WERI-Rb-1 (cell line): ENCODE measurements at regions not wholly inside any gene's neighbourhood (a gene's known extent, or its start where the extent isn't known, plus 50 kb on each side); places are given as distances from the start of the nearest gene placed in this dataset.

ENCODE experiments used
- DNase-seq: peaks from one replicate; pipeline ENCODE4 v3.0.0-alpha.2; 2020
- H3K27ac ChIP-seq: fragments of 250-450 bp; sonication (Bioruptor Pico); 2 replicates; pipeline ENCODE4 v1.5.1; 2020; ENCODE audit warnings: mild to moderate bottlenecking, moderate library complexity
- H3K27me3 ChIP-seq: fragments of 250-450 bp; sonication (Bioruptor Pico); 2 replicates; pipeline ENCODE4 v1.5.1; 2021; ENCODE audit warnings: mild to moderate bottlenecking, low read depth, moderate library complexity; ENCODE audit not compliant: insufficient read depth, severe bottlenecking
- H3K36me3 ChIP-seq: fragments of 250-450 bp; sonication (Bioruptor Pico); 2 replicates; pipeline ENCODE4 v1.5.1; 2020; ENCODE audit warnings: mild to moderate bottlenecking, moderate library complexity
- H3K4me3 ChIP-seq: 2 replicates; pipeline ENCODE4 v1.5.1; 2011; ENCODE audit warnings: low read depth, mild to moderate bottlenecking, control low read depth, low read length
- H3K9me3 ChIP-seq: fragments of 250-450 bp; sonication (Bioruptor Pico); 2 replicates; pipeline ENCODE4 v1.5.1; 2021; ENCODE audit warnings: mild to moderate bottlenecking, moderate library complexity; ENCODE audit not compliant: severe bottlenecking
- TF ChIP-seq, protein P1 (sequence below): IDR thresholded peaks from 2 replicates; pipeline ENCODE4 v1.5.1; 2011; ENCODE audit warnings: low read depth, mild to moderate bottlenecking, control low read depth, inconsistent platforms, low read length

DNA sequence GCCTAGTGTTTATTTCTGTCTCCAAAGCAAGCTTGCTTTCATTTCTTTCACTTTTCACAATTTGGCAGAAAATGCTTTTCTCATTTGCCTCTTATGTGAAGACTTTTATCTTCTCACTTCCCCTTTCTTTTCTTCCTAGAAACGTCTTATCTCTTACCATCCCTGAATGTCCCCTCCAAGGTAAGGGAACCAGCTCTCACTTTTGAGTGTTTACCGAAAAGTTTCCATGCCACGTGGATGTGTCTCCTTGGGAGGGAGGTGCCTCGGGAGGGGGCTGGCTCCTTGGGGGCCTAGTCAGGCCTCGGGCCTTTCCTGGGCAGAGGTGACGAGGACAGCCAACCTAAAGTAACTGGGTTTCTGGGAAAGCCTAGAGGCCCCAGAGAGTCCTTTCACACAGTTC, 127.4 kb downstream of the CD24 start:
- no peaks in the 10 kb centered on the region for H3K36me3 ChIP-seq
- no peak for DNase-seq
- no peaks in the 10 kb centered on the region for H3K9me3 ChIP-seq
- no peak overlapping the region for H3K4me3 ChIP-seq
- no peaks in the 10 kb centered on the region for H3K27me3 ChIP-seq
- H3K27ac ChIP-seq, result no peak overlapping the region
- TF ChIP-seq, protein P1, sequence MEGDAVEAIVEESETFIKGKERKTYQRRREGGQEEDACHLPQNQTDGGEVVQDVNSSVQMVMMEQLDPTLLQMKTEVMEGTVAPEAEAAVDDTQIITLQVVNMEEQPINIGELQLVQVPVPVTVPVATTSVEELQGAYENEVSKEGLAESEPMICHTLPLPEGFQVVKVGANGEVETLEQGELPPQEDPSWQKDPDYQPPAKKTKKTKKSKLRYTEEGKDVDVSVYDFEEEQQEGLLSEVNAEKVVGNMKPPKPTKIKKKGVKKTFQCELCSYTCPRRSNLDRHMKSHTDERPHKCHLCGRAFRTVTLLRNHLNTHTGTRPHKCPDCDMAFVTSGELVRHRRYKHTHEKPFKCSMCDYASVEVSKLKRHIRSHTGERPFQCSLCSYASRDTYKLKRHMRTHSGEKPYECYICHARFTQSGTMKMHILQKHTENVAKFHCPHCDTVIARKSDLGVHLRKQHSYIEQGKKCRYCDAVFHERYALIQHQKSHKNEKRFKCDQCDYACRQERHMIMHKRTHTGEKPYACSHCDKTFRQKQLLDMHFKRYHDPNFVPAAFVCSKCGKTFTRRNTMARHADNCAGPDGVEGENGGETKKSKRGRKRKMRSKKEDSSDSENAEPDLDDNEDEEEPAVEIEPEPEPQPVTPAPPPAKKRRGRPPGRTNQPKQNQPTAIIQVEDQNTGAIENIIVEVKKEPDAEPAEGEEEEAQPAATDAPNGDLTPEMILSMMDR, result no peak

DNA sequence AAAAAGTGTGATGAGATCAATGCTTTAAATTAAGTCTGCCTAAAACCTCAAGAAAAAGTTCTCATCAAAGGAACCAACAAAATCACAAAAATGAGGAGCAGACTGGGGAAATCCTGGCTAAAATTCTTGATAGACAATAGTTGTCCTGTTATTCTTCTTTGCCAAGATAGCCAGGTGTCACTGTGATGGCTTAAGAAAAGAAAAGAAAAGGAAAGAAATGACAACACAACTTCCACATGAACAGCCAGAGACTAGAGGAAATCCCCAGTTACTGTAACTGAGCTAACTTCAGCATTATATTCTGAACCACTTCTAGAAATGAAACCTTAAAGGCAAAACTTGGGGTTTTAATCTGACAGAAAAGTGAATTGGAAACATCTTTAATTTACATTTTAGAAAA, 129.6 kb downstream of the CD24 start:
- no peak for DNase-seq
- H3K9me3 ChIP-seq, result no peaks in the 10 kb centered on the region
- no peaks in the 10 kb centered on the region for H3K36me3 ChIP-seq
- no peak overlapping the region for H3K4me3 ChIP-seq
- TF ChIP-seq, protein P1, result no peak
- H3K27ac ChIP-seq, result no peak overlapping the region
- H3K27me3 ChIP-seq, result no peaks in the 10 kb centered on the region

DNA sequence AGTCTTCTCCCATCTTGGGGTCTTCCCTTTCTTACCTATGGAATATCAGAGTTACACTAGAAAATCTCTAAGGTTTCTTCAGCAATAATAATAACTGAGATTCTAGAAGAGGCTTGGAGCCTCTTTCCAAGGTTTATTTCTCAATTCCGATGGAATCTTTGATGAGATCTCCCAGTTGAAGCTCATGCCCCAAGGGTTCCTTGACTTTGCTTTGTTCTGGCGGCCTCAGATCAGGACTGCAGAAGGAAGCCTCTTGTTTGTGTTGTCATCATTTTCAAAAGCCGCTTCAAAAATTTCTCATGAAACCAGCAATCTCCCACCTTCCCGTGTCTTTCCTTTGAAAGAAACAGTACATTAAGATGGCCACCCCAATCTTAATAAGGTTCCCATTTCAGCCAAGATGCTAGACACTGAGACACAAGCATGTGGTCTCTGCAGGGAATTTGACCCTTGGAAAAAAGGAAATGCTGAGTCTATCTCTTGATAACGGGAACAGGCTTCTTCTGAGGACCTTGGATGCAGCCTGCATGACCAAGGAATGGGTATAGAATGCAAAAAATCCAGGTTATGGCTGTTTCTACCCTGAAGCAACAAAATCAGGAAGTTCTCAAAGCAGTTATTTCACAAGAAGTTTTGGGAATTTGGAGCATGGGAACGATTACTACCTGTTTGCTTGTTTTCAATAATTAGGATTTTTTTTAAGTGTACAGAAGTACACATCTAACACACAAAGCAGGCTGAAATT, 141.6 kb downstream of the CD24 start:
- no peak for DNase-seq
- no peak overlapping the region for H3K27ac ChIP-seq

DNA sequence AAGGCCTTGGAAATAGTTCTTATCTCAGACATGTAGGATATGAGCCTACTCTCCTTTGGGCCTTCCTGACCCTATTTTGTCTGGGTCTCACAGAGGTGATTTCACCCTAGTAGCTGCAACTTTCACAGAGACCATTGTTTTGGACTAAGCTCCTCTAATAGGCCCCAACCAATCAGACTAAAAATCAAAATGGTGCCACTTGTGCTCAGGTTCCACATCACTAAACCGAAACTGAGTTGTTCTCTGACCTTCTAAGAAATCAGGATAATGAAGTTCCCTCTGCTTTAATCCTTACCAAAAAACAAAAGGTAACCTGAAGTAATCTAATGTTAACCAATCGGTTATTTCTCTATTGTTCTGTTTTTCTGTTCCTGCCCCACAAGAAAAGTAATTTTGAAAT, 143.6 kb downstream of the CD24 start:
- Histone ChIP-seq H3K9me3 (no peaks in the 10 kb centered on the region), H3K27ac (no peak overlapping the region), H3K27me3 (no peaks in the 10 kb centered on the region), H3K36me3 (no peaks in the 10 kb centered on the region), H3K4me3 (no peak overlapping the region)
- no peak for DNase-seq
- TF ChIP-seq, protein P1, result no peak

More for the DNA sequence above, 141.6 kb downstream of the CD24 start:
- Histone ChIP-seq H3K9me3 (no peaks in the 10 kb centered on the region), H3K27me3 (no peaks in the 10 kb centered on the region), H3K36me3 (no peaks in the 10 kb centered on the region), H3K4me3 (no peak overlapping the region)
- TF ChIP-seq, protein P1, result no peak

DNA sequence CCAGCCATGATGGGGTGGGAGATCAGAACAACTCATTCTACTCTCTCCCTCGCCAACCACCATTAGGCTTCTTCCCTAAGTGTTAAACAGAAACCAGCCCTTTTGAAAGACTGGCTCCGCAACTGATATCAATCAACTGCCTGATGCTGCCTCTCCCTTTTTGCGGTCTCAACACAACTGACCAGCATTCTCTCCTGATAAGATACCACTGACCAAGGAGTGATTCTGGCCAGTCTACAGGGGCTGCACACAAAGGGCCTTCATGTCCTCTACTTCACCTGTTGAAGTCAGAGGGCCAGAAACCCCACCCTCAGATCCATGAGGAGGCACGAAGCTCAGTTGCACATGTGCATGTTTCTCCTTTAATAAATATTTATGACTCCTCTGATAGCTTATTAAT, 145.1 kb downstream of the CD24 start:
- H3K36me3 ChIP-seq, result no peaks in the 10 kb centered on the region
- no peaks in the 10 kb centered on the region for H3K27me3 ChIP-seq
- TF ChIP-seq, protein P1, result no peak
- no peak overlapping the region for H3K27ac ChIP-seq
- no peak for DNase-seq
- no peak overlapping the region for H3K4me3 ChIP-seq
- no peaks in the 10 kb centered on the region for H3K9me3 ChIP-seq

DNA sequence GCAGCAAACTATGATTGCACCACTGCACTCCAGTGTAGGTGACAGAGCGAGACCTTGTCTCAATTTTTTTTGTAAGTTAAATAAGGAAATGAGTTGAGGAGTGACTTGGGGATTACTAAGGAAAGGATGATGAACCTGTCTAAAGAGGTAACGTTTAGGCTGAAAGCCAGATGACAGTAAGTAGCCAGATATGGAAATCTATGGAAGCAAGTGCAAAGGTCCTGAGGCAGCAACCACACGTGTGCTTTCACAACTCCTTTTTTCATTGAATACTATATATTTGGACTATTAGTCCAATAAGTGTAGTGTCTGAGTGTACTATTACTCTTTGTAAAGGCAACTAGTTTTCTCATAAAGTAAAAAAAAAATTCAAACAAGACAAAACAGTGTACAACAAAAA, 147.4 kb downstream of the CD24 start:
- no peak for DNase-seq
- Histone ChIP-seq H3K9me3 (no peaks in the 10 kb centered on the region), H3K4me3 (no peak overlapping the region), H3K36me3 (no peaks in the 10 kb centered on the region), H3K27me3 (no peaks in the 10 kb centered on the region), H3K27ac (no peak overlapping the region)
- TF ChIP-seq, protein P1, result no peak
